Natural killer cell treated with Interleukin-12 subunit alpha and Interleukin-12 subunit beta and Interleukin-15 and Interleukin-18, amount 100 ng/mL, for 72 hours (primary cell): ENCODE measurements at regions not wholly inside any gene's neighbourhood (a gene's known extent, or its start where the extent isn't known, plus 50 kb on each side); places are given as distances from the start of the nearest gene placed in this dataset.

Experiments
- ATAC-seq, 2 donors: fragments of 150-1000 bp; cut with Tn5 transposase in 1 of 2; sonication (Bioruptor Pico), chemical (Tn5 transposase) in 1 of 2; 2 replicates each; pipeline ENCODE4 v1.10.0; 2021
- DNase-seq: peaks from one replicate; pipeline ENCODE4 v3.0.0; 2022; ENCODE audit warnings: low spot score
- H3K27ac Mint-ChIP-seq, 2 donors: 1 replicate in 1 of 2; 2 replicates in 1 of 2; pipeline ENCODE4 v1.8.0; 2022; ENCODE audit warnings: mixed read lengths in 2 of 2, mild to moderate bottlenecking in 1 of 2, moderate library complexity in 1 of 2
- H3K27me3 Mint-ChIP-seq, 2 donors: 1 replicate in 1 of 2; 2 replicates in 1 of 2; pipeline ENCODE4 v1.8.0; 2022; ENCODE audit warnings: mixed read lengths in 2 of 2
- H3K36me3 Mint-ChIP-seq: one replicate; pipeline ENCODE4 v1.8.0; 2022; ENCODE audit warnings: mixed read lengths
- H3K4me1 Mint-ChIP-seq, 2 donors: 1 replicate in 1 of 2; 2 replicates in 1 of 2; pipeline ENCODE4 v1.8.0; 2022; ENCODE audit warnings: low read depth in 2 of 2, mixed read lengths in 2 of 2, mild to moderate bottlenecking in 1 of 2
- H3K4me3 Mint-ChIP-seq: one replicate; pipeline ENCODE4 v1.8.0; 2022; ENCODE audit warnings: mixed read lengths
- H3K9me3 Mint-ChIP-seq: 2 replicates; pipeline ENCODE4 v1.8.0; 2022; ENCODE audit warnings: mixed read lengths

- DNase-seq: no peak
- Mint-ChIP-seq H3K36me3 (no peaks in the 10 kb centered on the region), H3K4me1 (no peaks in the 10 kb centered on the region)
Measured at GRCh38 chr2:121818546-121818945, 63.1 kb downstream of the TSN start.

GRCh38 chr2:121819846-121820245 is 64.4 kb downstream of the TSN start:
- Mint-ChIP-seq H3K36me3 (no peaks in the 10 kb centered on the region), H3K27ac (no peak overlapping the region), H3K4me1 (no peaks in the 10 kb centered on the region), H3K27me3 (peaks cover 8 to 9% of the 10 kb centered on the region in 2 donors), H3K9me3 (no peaks in the 10 kb centered on the region), H3K4me3 (no peak overlapping the region)
- DNase-seq: no peak
- no peak for ATAC-seq

More at GRCh38 chr2:121818546-121818945, 63.1 kb downstream of the TSN start:
- Mint-ChIP-seq H3K27me3 (peaks cover 8 to 9% of the 10 kb centered on the region in 2 donors), H3K4me3 (no peak overlapping the region), H3K27ac (no peak overlapping the region), H3K9me3 (no peaks in the 10 kb centered on the region)
- ATAC-seq: no peak

DNA sequence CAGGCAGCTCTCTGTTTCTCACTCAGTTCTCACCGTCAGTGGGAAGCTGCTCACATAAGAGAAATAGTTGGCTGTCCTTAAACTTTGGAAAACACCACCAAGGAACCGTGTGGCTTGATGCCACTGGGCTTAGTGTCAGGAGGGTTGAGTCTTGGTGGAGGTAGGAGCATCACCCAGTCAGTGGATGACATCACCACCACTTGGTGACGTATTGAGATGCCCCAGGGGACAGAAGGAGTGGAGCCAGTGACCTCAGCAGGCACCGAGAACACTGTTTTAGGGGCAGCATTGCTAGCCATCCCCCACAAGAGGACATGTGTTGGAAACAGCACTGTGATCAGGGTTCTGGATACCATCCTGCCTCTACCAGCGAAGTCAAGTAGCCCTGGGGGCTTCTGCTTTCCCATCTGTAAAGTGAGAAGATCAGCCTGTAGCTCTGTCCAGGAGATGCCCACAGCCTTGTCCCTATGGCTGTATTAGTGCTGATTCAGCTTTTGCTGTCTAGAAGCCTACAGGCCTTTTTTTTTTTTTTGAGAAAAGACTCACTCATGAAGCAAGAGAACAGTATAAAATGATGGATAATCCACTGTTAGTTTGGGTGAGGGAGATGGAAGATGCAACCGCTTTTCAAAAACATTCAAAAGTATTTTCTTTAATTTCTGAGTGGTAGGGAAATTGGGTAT is 66.2 kb downstream of the TSN start:
- peaks cover 7 to 8% of the 10 kb centered on the region in 2 donors for H3K27me3 Mint-ChIP-seq
- H3K4me3 Mint-ChIP-seq: no peak overlapping the region
- ATAC-seq: no peak
- H3K9me3 Mint-ChIP-seq: no peaks in the 10 kb centered on the region
- H3K27ac Mint-ChIP-seq: no peak overlapping the region
- no peaks in the 10 kb centered on the region for H3K36me3 Mint-ChIP-seq
- H3K4me1 Mint-ChIP-seq: no peaks in the 10 kb centered on the region
- DNase-seq: no peak

DNA sequence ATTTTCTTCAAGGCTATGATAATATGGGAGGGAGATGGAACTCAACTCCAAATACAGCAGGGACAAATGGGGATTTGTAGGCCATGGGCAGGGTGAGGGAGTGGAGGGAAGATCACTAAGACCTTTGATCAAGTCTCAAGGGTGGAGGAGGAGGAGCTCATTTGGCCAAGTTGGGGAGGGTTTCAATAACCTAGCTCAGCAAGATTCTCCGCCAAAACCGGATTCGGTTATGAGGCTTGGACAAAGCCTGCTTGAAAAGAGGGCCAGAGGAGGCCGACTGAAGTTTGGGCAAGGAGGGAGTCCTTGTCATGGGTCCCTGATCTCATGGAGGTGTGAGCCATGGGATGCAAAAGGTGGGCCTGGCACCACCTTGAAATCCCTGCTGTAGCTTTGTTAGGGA is 68.8 kb downstream of the TSN start:
- ATAC-seq: no peak
- DNase-seq: no peak
- Mint-ChIP-seq H3K9me3 (no peaks in the 10 kb centered on the region), H3K27me3 (peaks cover 3 to 8% of the 10 kb centered on the region in 2 donors), H3K4me3 (no peak overlapping the region), H3K4me1 (no peaks in the 10 kb centered on the region), H3K36me3 (no peaks in the 10 kb centered on the region), H3K27ac (no peak overlapping the region)

DNA sequence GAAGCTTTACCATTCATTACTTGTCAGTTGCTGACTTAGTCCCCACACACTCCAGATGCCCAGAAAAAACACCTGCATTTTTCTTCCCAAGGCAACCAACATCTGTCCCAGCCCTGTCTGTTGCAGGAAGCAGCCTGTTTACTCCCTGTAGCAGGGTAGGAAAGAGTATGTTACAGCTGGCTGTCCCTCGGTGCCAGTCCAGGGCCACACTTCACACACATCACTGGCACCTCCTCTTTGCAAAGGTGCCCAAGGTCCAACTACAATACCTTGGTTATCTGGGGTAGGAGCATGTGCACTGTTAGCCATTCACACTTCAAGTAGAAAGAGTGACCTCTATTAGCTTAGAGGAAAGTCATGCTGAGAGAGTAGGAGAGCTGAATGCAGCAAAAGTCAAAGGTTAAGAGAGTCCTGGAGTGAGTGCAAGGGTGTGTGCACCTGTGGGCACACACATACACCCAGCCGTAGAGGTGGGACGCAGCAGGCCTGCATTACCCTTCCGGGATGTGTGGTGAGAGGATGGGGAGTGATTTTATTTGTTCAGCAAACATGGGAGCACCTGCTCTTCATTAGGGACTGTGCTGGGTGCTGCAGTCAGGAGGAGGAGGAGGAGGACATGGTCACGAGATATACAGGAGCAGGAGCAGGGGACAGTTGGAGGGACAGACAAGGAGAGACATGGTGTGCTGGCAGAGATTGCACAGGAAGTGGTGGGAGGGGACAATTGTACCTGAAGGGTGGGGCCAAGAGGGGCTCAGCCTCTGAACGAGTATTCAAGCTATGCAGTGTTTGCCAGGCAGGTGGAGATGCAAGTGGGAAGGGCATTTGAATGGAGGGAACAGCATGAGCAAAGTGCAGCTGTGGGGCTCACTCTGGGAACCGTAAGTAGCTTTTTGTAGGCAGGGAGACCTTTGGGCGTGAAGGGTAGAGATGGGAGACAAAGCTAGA is 69.8 kb downstream of the TSN start:
- DNase-seq (no peak), ATAC-seq (peak in 1 of 2 donors; percentile 31)
- Mint-ChIP-seq H3K27me3 (peaks cover 0 to under 1% of the 10 kb centered on the region in 2 donors), H3K4me1 (no peaks in the 10 kb centered on the region), H3K27ac (no peak overlapping the region), H3K4me3 (no peak overlapping the region), H3K36me3 (no peaks in the 10 kb centered on the region), H3K9me3 (no peaks in the 10 kb centered on the region)

GRCh38 chr2:121826036-121826435 is 70.6 kb downstream of the TSN start:
- H3K9me3 Mint-ChIP-seq: no peaks in the 10 kb centered on the region
- H3K27me3 Mint-ChIP-seq: no peaks in the 10 kb centered on the region
- H3K27ac Mint-ChIP-seq: no peak overlapping the region
- DNase-seq (no peak), ATAC-seq (no peak)
- no peaks in the 10 kb centered on the region for H3K36me3 Mint-ChIP-seq
- H3K4me3 Mint-ChIP-seq: no peak overlapping the region
- H3K4me1 Mint-ChIP-seq: no peaks in the 10 kb centered on the region

DNA sequence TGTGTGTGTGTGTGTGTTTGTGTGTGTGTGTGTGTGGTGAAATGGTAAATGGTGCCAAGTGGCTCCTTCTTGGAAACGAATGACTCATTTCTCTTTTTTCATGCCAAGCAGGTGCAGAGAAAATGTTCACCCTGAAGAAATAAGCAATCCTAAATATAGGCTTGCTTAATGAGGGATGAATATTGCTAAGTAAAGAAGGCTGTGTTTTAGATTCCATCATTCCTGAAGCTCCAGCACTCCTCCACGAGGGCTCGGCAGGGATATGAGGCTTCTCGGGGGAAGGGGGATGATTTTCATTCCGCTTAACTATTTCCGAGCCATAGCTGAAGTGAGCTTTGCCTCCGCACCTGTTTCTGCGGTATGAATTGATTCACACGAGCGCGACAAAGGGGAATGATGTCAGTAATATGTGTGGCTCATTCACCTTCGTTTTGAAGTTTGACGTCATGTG is 72.9 kb downstream of the TSN start:
- ATAC-seq (no peak), DNase-seq (no peak)
- Mint-ChIP-seq H3K36me3 (no peaks in the 10 kb centered on the region), H3K27me3 (peaks cover 0 to 7% of the 10 kb centered on the region in 2 donors), H3K4me1 (no peaks in the 10 kb centered on the region), H3K9me3 (no peaks in the 10 kb centered on the region), H3K4me3 (no peak overlapping the region), H3K27ac (no peak overlapping the region)

DNA sequence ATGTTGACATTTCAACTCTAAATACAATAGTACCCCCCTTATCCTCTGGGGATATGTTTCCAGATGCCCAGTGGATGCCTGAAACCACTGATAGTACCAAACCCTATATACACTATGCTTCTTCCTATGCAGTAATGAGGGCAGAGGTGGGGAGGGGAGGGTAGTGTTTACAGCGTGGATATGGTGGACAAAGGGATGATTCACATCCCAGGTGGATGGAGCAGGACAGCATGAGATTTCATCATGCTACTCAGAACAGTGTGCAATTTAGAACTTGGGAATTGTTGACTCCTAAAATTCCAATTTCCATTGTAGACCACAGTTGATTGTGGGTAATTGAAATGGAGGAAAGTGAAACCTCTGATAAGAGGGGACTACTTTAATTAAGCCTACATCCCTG is 75.4 kb downstream of the TSN start:
- H3K4me3 Mint-ChIP-seq: no peak overlapping the region
- H3K27ac Mint-ChIP-seq: no peak overlapping the region
- no peak for ATAC-seq
- no peaks in the 10 kb centered on the region for H3K36me3 Mint-ChIP-seq
- no peaks in the 10 kb centered on the region for H3K4me1 Mint-ChIP-seq
- H3K9me3 Mint-ChIP-seq: no peaks in the 10 kb centered on the region
- peaks cover 3 to 15% of the 10 kb centered on the region in 2 donors for H3K27me3 Mint-ChIP-seq
- DNase-seq: no peak

DNA sequence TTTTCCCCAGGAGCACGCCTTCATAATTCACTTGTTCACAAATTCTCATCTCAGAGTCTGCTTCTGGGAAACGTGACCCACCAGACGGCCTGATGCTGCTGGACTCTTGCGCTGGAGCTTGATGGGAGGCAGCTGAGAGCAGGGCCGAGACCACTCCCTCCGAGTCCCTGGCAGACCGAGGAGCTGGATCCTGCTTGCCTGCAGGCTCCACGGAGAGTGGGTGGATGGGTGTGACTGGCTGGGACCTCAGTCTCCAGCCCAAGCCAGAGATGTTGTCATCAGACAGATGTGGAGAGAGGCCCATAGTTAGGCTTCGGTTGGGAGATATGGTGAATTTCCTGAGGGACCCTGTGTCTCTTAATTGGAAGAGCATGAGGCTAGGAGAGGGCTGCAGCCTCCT is 76.4 kb downstream of the TSN start:
- H3K27me3 Mint-ChIP-seq: peaks cover 4 to 20% of the 10 kb centered on the region in 2 donors
- no peak for ATAC-seq

GRCh38 chr2:121832412-121833357 is 77.2 kb downstream of the TSN start:
- H3K9me3 Mint-ChIP-seq: no peaks in the 10 kb centered on the region
- H3K4me3 Mint-ChIP-seq: no peak overlapping the region
- H3K27ac Mint-ChIP-seq: no peak overlapping the region
- H3K4me1 Mint-ChIP-seq: no peaks in the 10 kb centered on the region
- H3K36me3 Mint-ChIP-seq: no peaks in the 10 kb centered on the region
- no peak for DNase-seq
- no peak for ATAC-seq
- H3K27me3 Mint-ChIP-seq: peaks cover 5 to 23% of the 10 kb centered on the region in 2 donors

More for the DNA sequence above, 76.4 kb downstream of the TSN start:
- Mint-ChIP-seq H3K4me3 (no peak overlapping the region), H3K4me1 (no peaks in the 10 kb centered on the region), H3K9me3 (no peaks in the 10 kb centered on the region), H3K27ac (no peak overlapping the region), H3K36me3 (no peaks in the 10 kb centered on the region)
- DNase-seq: no peak

DNA sequence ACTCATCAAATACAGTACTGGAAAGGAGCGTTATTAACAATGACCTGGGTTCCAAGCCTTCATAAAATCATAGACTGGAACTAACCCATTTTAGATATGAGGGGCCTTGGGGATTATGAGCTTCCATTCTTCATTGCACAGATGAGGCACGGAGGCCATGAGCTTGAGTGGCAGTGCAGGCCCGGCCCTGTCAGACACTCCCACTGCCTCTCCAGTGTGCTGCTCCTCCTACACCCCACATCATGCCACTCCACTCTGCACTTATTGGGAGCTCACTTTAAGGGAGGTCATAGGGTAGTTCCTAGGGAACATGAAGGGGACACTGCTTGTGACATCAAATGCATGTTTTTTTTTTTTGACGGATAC is 77.9 kb downstream of the TSN start:
- no peak for DNase-seq
- Mint-ChIP-seq H3K27ac (no peak overlapping the region), H3K27me3 (peaks cover 5 to 23% of the 10 kb centered on the region in 2 donors), H3K9me3 (no peaks in the 10 kb centered on the region), H3K36me3 (no peaks in the 10 kb centered on the region), H3K4me1 (no peaks in the 10 kb centered on the region), H3K4me3 (no peak overlapping the region)
- no peak for ATAC-seq

DNA sequence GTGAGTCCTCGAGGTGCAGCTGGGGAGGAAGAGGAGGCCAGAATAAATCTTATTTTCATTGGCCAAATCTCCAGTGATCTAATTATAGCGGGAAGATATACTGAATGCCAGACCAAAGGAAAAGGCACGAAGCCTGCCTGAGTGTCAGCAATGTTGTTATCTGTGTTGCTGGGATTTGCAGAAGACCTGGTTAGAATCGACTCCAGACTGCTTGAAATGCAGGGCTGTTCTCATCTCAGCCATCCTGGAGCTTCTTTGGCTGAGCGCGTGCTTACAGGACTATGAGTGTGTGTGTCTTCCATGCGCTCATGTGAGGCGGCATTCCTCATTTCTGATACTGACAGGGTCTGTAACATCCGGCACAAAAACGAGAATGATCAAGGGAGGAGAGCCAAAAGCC is 81.2 kb downstream of the TSN start:
- Mint-ChIP-seq H3K4me1 (no peaks in the 10 kb centered on the region), H3K27me3 (peaks cover 7 to 23% of the 10 kb centered on the region in 2 donors), H3K9me3 (no peaks in the 10 kb centered on the region), H3K27ac (no peak overlapping the region), H3K4me3 (no peak overlapping the region), H3K36me3 (no peaks in the 10 kb centered on the region)
- no peak for ATAC-seq
- no peak for DNase-seq

DNA sequence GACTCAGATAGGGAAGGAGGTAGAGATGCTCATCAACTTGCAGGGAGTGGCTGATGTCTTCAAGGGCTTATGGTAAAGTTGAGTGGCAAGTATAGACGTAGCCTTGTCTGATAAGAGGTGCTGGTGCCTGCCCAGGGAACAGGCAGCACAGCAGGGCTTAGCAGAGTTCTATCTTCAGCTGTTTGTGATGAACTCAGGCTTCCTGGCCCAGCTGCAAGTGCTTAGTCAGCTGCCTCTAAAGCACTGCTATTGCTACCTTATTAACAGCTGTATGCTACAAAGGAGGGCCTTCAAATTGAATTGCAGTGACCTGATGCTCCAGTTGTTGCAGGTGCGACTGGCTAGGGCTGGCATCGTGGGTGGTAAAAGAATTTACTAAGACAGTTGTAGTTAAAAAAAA is 82.1 kb downstream of the TSN start:
- H3K4me1 Mint-ChIP-seq: no peaks in the 10 kb centered on the region
- H3K4me3 Mint-ChIP-seq: no peak overlapping the region
- no peak overlapping the region for H3K27ac Mint-ChIP-seq
- no peaks in the 10 kb centered on the region for H3K36me3 Mint-ChIP-seq
- peaks cover 7 to 19% of the 10 kb centered on the region in 2 donors for H3K27me3 Mint-ChIP-seq
- no peaks in the 10 kb centered on the region for H3K9me3 Mint-ChIP-seq
- ATAC-seq (no peak), DNase-seq (no peak)
